ENCODE measurements at regions not wholly inside any gene's neighbourhood (a gene's known extent, or its start where the extent isn't known, plus 50 kb on each side); places are given as distances from the start of the nearest gene placed in this dataset.

DNA sequence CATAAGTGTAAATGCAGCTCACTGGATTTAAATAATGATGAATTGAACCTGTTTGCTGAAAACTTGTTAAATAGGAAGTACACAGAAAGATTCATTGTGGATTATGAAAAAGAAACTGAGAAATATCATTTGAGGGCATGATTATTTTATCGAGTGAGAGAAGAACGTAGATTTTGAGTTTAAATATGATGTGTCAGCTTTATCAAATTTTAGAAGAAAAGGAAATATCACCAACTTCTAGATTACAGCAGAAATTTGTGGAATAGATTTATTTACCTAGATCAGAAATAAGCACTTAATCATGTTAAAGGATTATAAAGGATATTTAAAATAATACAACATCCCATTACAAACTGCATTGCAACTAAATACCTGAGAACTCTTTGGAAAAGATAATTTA lies 315.5 kb downstream of the ZPLD1 start:
- Histone ChIP-seq H3K79me2 (ENCODE audit: control insufficient read depth, insufficient read depth, low read length) (no peaks in the 10 kb centered on the region), H2AFZ (ENCODE audit: control insufficient read depth, low read depth, low read length) (no peak overlapping the region), H3K36me3 (ENCODE audit: control insufficient read depth in 2 of 2, insufficient read depth in 2 of 2, low read length in 1 of 2) (no peaks in the 10 kb centered on the region), H3K4me1 (ENCODE audit: control insufficient read depth, insufficient read depth, low read length) (no peaks in the 10 kb centered on the region), H4K20me1 (ENCODE audit: control insufficient read depth, insufficient read depth) (no peaks in the 10 kb centered on the region), H3K9ac (ENCODE audit: control insufficient read depth, insufficient read depth, low read length) (no peak overlapping the region), H3K4me3 (no peak overlapping the region), H3K27me3 (replicated peaks in 1 of 2; ENCODE audit: control insufficient read depth in 2 of 2, insufficient read depth in 2 of 2, low read length in 1 of 2) (no peaks in the 10 kb centered on the region), H3K9me3 (replicated peaks; ENCODE audit: control insufficient read depth, insufficient read depth, low read length) (no peaks in the 10 kb centered on the region), H3K27ac (ENCODE audit: control insufficient read depth, insufficient read depth) (no peak overlapping the region), H3K4me2 (ENCODE audit: control insufficient read depth, insufficient read depth) (no peak overlapping the region)
- FAIRE-seq (no peak), DNase-seq (ENCODE audit: low read depth, low spot score) (no peak), ATAC-seq (no peak)
- POLR2A ChIA-PET: no interaction called here
- BruUV-seq (replicated peaks): no TSS peak
- SMC1A ChIA-PET (ENCODE audit: uncharacterized antibody, unreplicated experiment): no interaction called here
- intact Hi-C loops (cut with micrococcal nuclease; ENCODE audit: unreplicated experiment) (no loop called here), in situ Hi-C loops (cut with MboI) (no loop called here)
- CTCF ChIA-PET: interaction anchor here (0.9 kb wide), 1 partner anchor 10 kb away, joined by 3 read pairs; no protein-coding TSS in a partner anchor
- 56% methylated on average over 2 of the region's 2 CpGs for WGBS (ENCODE audit: insufficient coverage, insufficient replicate concordance, low lambda C conversion rate, missing lambda C conversion rate)
- RAD21 ChIA-PET (ENCODE audit: unreplicated experiment): no interaction called here
- TF ChIP-seq NR2C1 (IDR thresholded peaks at IDR 0.05) (no peak), GABPA (IDR thresholded peaks at IDR 0.05; ENCODE audit: low read depth) (no peak), RB1 (IDR thresholded peaks at IDR 0.05; ENCODE audit: borderline replicate concordance) (no peak), YBX1 (IDR thresholded peaks at IDR 0.05) (no peak), CHD2 (IDR thresholded peaks at IDR 0.05; ENCODE audit: borderline replicate concordance, low read depth, low read length) (no peak), ZSCAN29 (IDR thresholded peaks at IDR 0.05) (no peak), NR2C2 (IDR thresholded peaks at IDR 0.05; ENCODE audit: borderline replicate concordance, control insufficient read depth, insufficient read length, low read depth) (no peak), ZNF24 (IDR thresholded peaks at IDR 0.05) (no peak), BMI1 (IDR thresholded peaks at IDR 0.05; ENCODE audit: borderline replicate concordance) (no peak)

DNA sequence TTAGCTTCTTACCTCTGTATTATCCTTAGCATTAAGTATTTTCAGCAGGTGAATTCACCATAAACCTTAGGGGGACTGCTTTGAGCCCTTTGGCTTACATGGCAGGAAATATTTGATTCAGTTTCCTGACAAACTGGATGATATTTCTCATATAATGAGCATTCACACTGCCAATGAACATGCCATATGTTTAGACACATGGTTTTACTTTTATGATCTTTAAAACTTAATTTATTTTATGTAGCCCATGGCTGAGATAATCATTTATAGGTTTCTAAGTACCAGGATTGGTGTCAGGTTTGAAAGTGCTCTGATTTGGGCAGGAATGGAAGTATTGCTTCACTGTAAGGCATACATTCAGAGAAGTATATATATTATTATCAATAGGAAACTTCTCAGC lies 319.1 kb downstream of the ZPLD1 start:
- no peaks in the 10 kb centered on the region for H3K36me3 ChIP-seq (ENCODE audit: control insufficient read depth in 2 of 2, insufficient read depth in 2 of 2, low read length in 1 of 2)
- no peak overlapping the region for H3K4me2 ChIP-seq (ENCODE audit: control insufficient read depth, insufficient read depth)
- DNase-seq (ENCODE audit: low read depth, low spot score): no peak
- in situ Hi-C loops (cut with MboI): no loop called here
- SMC1A ChIA-PET (ENCODE audit: uncharacterized antibody, unreplicated experiment): interaction anchor here (1.6 kb wide), 1 partner anchor 13 kb away, joined by 3 read pairs; no protein-coding TSS in a partner anchor
- H3K9ac ChIP-seq (ENCODE audit: control insufficient read depth, insufficient read depth, low read length): no peak overlapping the region
- H3K9me3 ChIP-seq (replicated peaks; ENCODE audit: control insufficient read depth, insufficient read depth, low read length): no peaks in the 10 kb centered on the region
- no peak for ATAC-seq
- CTCF ChIA-PET: interaction anchor here (2.4 kb wide), 1 partner anchor 79 kb away, joined by 6 read pairs; no protein-coding TSS in a partner anchor
- POLR2A ChIA-PET: no interaction called here
- no peak overlapping the region for H3K27ac ChIP-seq (ENCODE audit: control insufficient read depth, insufficient read depth)
- no peaks in the 10 kb centered on the region for H3K79me2 ChIP-seq (ENCODE audit: control insufficient read depth, insufficient read depth, low read length)
- no peak overlapping the region for H2AFZ ChIP-seq (ENCODE audit: control insufficient read depth, low read depth, low read length)
- FAIRE-seq: no peak
- H4K20me1 ChIP-seq (ENCODE audit: control insufficient read depth, insufficient read depth): no peaks in the 10 kb centered on the region
- intact Hi-C loops (cut with micrococcal nuclease; ENCODE audit: unreplicated experiment): no loop called here
- H3K27me3 ChIP-seq (replicated peaks in 1 of 2; ENCODE audit: control insufficient read depth in 2 of 2, insufficient read depth in 2 of 2, low read length in 1 of 2): no peaks in the 10 kb centered on the region
- H3K4me3 ChIP-seq: no peak overlapping the region
- H3K4me1 ChIP-seq (ENCODE audit: control insufficient read depth, insufficient read depth, low read length): no peaks in the 10 kb centered on the region
- BruUV-seq (replicated peaks): no TSS peak
- RAD21 ChIA-PET (ENCODE audit: unreplicated experiment): interaction anchor here (0.8 kb wide), 1 partner anchor 177 kb away, joined by 3 read pairs; no protein-coding TSS in a partner anchor
- TF ChIP-seq CHD4 (IDR thresholded peaks at IDR 0.05): no peak
- no peak for TF ChIP-seq MEF2A (IDR thresholded peaks at IDR 0.05; ENCODE audit: insufficient read depth, low read depth, low read length)
- TF ChIP-seq IKZF2 (IDR thresholded peaks at IDR 0.05): no peak
- no peak for TF ChIP-seq SIN3A (IDR thresholded peaks at IDR 0.05; ENCODE audit: low read depth, low read length)
- TF ChIP-seq HDAC2 (IDR thresholded peaks at IDR 0.05): no peak
- TF ChIP-seq, protein P1, sequence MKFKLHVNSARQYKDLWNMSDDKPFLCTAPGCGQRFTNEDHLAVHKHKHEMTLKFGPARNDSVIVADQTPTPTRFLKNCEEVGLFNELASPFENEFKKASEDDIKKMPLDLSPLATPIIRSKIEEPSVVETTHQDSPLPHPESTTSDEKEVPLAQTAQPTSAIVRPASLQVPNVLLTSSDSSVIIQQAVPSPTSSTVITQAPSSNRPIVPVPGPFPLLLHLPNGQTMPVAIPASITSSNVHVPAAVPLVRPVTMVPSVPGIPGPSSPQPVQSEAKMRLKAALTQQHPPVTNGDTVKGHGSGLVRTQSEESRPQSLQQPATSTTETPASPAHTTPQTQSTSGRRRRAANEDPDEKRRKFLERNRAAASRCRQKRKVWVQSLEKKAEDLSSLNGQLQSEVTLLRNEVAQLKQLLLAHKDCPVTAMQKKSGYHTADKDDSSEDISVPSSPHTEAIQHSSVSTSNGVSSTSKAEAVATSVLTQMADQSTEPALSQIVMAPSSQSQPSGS (IDR thresholded peaks at IDR 0.05; ENCODE audit: low read length): no peak
- no peak for TF ChIP-seq BACH1 (IDR thresholded peaks at IDR 0.05; ENCODE audit: borderline replicate concordance)
- no peak for TF ChIP-seq ELK1 (IDR thresholded peaks at IDR 0.05; ENCODE audit: low read depth, low read length)
- TF ChIP-seq ZBED1 (IDR thresholded peaks at IDR 0.05; ENCODE audit: borderline replicate concordance): no peak
- no peak for TF ChIP-seq ZZZ3 (IDR thresholded peaks at IDR 0.05; ENCODE audit: control insufficient read depth, insufficient read length, low read depth)
- no peak for TF ChIP-seq RCOR1 (conservative IDR thresholded peaks at IDR 0.05; ENCODE audit: low read depth, low read length)
- no peak for TF ChIP-seq SMAD5 (IDR thresholded peaks at IDR 0.05; ENCODE audit: low read depth)
